ENCODE measurements at regions not wholly inside any gene's neighbourhood (a gene's known extent, or its start where the extent isn't known, plus 50 kb on each side); places are given as distances from the start of the nearest gene placed in this dataset.

DNA sequence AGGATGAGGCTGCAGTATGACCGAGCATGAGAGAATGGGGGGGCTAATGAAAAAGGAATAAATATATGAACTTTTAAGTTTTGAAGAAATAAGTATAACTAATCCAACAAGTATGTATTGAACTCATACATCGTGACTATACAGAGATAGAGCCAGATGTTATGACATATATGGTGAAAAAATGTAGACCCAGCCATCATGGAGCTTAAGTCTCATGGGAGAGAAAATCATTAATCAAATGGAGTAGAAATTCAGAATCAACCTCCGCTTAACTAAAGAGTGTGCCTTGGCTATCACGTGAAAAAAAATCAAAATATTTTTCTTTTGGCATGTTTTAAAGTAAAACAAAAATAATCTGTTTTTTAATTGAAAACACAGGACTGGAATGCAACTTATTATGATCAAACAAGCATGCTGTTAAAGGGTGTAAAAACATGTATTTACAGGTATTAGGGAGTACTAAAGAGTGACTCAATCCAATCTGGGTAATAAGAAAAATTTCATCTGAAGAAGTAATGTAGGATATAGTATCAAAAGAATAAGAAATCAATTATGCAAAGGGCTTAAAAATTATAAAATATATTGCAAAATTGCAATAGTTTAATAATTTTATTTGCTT, 868.5 kb upstream of the NUDT12 start:
- TF ChIP-seq TOX (CRISPR knock-in tag; IDR thresholded peaks at IDR 0.05; ENCODE audit: borderline replicate concordance), result no peak
- no peak for TF ChIP-seq ZNF565 (CRISPR knock-in tag; conservative IDR thresholded peaks at IDR 0.05; ENCODE audit: low read depth)
- no peak for TF ChIP-seq CSDC2 (CRISPR knock-in tag; IDR thresholded peaks at IDR 0.05)
- no peak for TF ChIP-seq ARNTL (CRISPR knock-in tag; IDR thresholded peaks at IDR 0.05; ENCODE audit: borderline replicate concordance, low read depth)
- TF ChIP-seq, protein P1, sequence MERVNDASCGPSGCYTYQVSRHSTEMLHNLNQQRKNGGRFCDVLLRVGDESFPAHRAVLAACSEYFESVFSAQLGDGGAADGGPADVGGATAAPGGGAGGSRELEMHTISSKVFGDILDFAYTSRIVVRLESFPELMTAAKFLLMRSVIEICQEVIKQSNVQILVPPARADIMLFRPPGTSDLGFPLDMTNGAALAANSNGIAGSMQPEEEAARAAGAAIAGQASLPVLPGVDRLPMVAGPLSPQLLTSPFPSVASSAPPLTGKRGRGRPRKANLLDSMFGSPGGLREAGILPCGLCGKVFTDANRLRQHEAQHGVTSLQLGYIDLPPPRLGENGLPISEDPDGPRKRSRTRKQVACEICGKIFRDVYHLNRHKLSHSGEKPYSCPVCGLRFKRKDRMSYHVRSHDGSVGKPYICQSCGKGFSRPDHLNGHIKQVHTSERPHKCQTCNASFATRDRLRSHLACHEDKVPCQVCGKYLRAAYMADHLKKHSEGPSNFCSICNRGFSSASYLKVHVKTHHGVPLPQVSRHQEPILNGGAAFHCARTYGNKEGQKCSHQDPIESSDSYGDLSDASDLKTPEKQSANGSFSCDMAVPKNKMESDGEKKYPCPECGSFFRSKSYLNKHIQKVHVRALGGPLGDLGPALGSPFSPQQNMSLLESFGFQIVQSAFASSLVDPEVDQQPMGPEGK (CRISPR knock-in tag; IDR thresholded peaks at IDR 0.05; ENCODE audit: borderline replicate concordance), result no peak
